GM21381 (cell line): ENCODE measurements at regions not wholly inside any gene's neighbourhood (a gene's known extent, or its start where the extent isn't known, plus 50 kb on each side); places are given as distances from the start of the nearest gene placed in this dataset.

Experiments
- ATAC-seq: cut with Tn5 transposase; IDR thresholded peaks from one replicate; pipeline ENCODE4 v1.9.1; 2021; ENCODE audit warnings: mild to moderate bottlenecking, moderate library complexity; ENCODE audit not compliant: unreplicated experiment

GRCh38 chr14:50056435-50056834, 59.9 kb downstream of the VCPKMT start:
- ATAC-seq = no peak

- no peak for ATAC-seq
Measured at GRCh38 chr14:50057331-50057730, 59.0 kb downstream of the VCPKMT start.

DNA sequence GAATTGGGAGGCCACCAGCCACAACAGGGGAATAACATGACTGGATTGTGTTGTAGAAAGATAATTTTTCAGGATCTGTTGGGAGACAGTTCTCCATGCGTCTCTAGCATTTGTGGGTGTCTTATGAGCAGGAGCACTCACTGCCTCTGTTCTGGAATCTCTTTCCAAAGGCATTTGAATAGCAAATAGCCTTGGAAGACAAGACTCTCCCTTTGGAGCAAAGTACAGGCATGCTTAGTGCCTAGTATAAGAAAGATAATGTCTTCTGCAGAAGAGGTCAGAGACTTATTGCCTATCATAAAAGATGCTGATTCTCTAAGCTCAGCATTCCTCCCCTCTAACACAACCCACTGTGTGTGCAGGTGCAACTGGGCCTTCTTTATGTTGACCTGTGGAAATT, 58.3 kb downstream of the VCPKMT start:
- ATAC-seq = no peak
